K562 (cell line): ENCODE measurements at regions not wholly inside any gene's neighbourhood (a gene's known extent, or its start where the extent isn't known, plus 50 kb on each side); places are given as distances from the start of the nearest gene placed in this dataset.

Experiments
- KLF10 ChIP-seq: fragments of 250-450 bp; sonication (Bioruptor Pico); IDR thresholded peaks from 2 replicates; pipeline ENCODE4 v1.6.1; 2021; ENCODE audit warnings: matching md5 sums
- MEF2A ChIP-seq: IDR thresholded peaks from 2 replicates; pipeline ENCODE4 v1.6.1; 2011; ENCODE audit warnings: low read depth, mild to moderate bottlenecking, low read length, moderate library complexity; ENCODE audit not compliant: control insufficient read depth
- NEUROD1 ChIP-seq: fragments of 150-350 bp; IDR thresholded peaks from 2 replicates; pipeline ENCODE4 v1.6.1; 2014; ENCODE audit warnings: borderline replicate concordance, low read length, low read depth; ENCODE audit not compliant: partially characterized antibody
- PRDM10 ChIP-seq: fragments of 450-650 bp; IDR thresholded peaks from 2 replicates; pipeline ENCODE4 v1.6.1; 2018; ENCODE audit not compliant: partially characterized antibody
- RAD21 ChIP-seq, 2 experiments: fragments of 250-450 bp in 1 of 2; fragments of 450-650 bp in 1 of 2; sonication (Bioruptor Pico) in 1 of 2; formaldehyde crosslinking in 1 of 2; IDR thresholded peaks in 1 of 2; conservative IDR thresholded peaks in 1 of 2; 2 replicates each; pipeline versions ENCODE4 v1.4.0 to v1.8.0; 2020 to 2022; ENCODE audit warnings: mild to moderate bottlenecking in 2 of 2, moderate library complexity in 1 of 2
- RBM22 ChIP-seq: fragments of 200-400 bp; formaldehyde crosslinking; IDR thresholded peaks from 2 replicates; pipeline ENCODE4 v1.6.1; 2018; ENCODE audit warnings: low read length, low read depth; ENCODE audit not compliant: poor library complexity, severe bottlenecking
- ZBTB49 ChIP-seq: sonication (generic); formaldehyde crosslinking; IDR thresholded peaks from 2 replicates; pipeline ENCODE4 v1.8.0; 2022; ENCODE audit warnings: missing genetic modification reagents, mild to moderate bottlenecking, borderline replicate concordance
- ZEB2 ChIP-seq: fragments of 450-650 bp; IDR thresholded peaks from 2 replicates; pipeline ENCODE4 v1.6.1; 2016

- TF ChIP-seq NEUROD1 (no peak), KLF10 (CRISPR knock-in tag) (no peak), PRDM10 (no peak), RAD21 (CRISPR knock-in tag; conservative IDR thresholded peaks at IDR 0.05 in 1 of 2, IDR thresholded peaks at IDR 0.05 in 1 of 2) (no peak), ZBTB49 (no peak), ZEB2 (no peak), RBM22 (no peak), MEF2A (no peak)
- TF ChIP-seq, all 486 proteins: peak for 0
These were observed 61.8 kb upstream of the ARL4C start (continued) for GRCh38 chr2:234558642-234559041.
